Thoracic aorta (tissue), 2 donors: ENCODE measurements at regions not wholly inside any gene's neighbourhood (a gene's known extent, or its start where the extent isn't known, plus 50 kb on each side); places are given as distances from the start of the nearest gene placed in this dataset.

ENCODE experiments used
- ATAC-seq: fragments of 150-250 bp; one replicate; pipeline ENCODE4 v1.8.0; 2017; ENCODE audit warnings: low read depth; ENCODE audit not compliant: insufficient number of reproducible peaks, low FRiP score
- DNase-seq: peaks from one replicate; pipeline ENCODE4 v3.0.0-alpha.2; 2020; ENCODE audit warnings: low spot score
- H3K27ac ChIP-seq, 2 donors: fragments of 200-600 bp; sonication (generic); 1 replicate in 1 of 2; 2 replicates in 1 of 2; pipeline ENCODE4 v1.5.1; 2016; ENCODE audit warnings: mild to moderate bottlenecking in 2 of 2, moderate library complexity in 2 of 2
- H3K27me3 ChIP-seq: fragments of 200-600 bp; sonication (generic); replicated peaks from 2 replicates; pipeline ENCODE4 v1.6.0; 2016; ENCODE audit warnings: mild to moderate bottlenecking; ENCODE audit not compliant: insufficient read depth
- H3K36me3 ChIP-seq: fragments of 200-600 bp; sonication (generic); one replicate; pipeline ENCODE4 v1.5.1; 2016
- H3K4me1 ChIP-seq, 2 donors: fragments of 200-600 bp; sonication (generic); 1 replicate in 1 of 2; 2 replicates in 1 of 2; pipeline versions ENCODE4 v1.5.1 to v1.6.0; 2016; ENCODE audit warnings: low read depth in 2 of 2, mild to moderate bottlenecking in 1 of 2; ENCODE audit not compliant: control insufficient read depth in 1 of 2
- H3K4me3 ChIP-seq: fragments of 200-600 bp; sonication (generic); 2 replicates; pipeline ENCODE4 v1.5.1; 2016; ENCODE audit warnings: mild to moderate bottlenecking
- H3K9me3 ChIP-seq: fragments of 200-600 bp; sonication (generic); 2 replicates; pipeline ENCODE4 v1.5.1; 2016
- CTCF ChIP-seq: fragments of 200-600 bp; sonication (generic); IDR thresholded peaks from one replicate; pipeline ENCODE4 v1.5.1; 2019; ENCODE audit warnings: antibody characterized with exemption

- H3K4me3 ChIP-seq = no peak overlapping the region
- no peak for ATAC-seq
- H3K27ac ChIP-seq = no peak overlapping the region
- H3K27me3 ChIP-seq = no peaks in the 10 kb centered on the region
- H3K36me3 ChIP-seq = no peaks in the 10 kb centered on the region
- H3K4me1 ChIP-seq = no peaks in the 10 kb centered on the region
- TF ChIP-seq CTCF = no peak
- no peaks in the 10 kb centered on the region for H3K9me3 ChIP-seq
- DNase-seq = no peak
Measured at GRCh38 chr9:31839273-31839672, 545.2 kb upstream of the ACO1 start.

GRCh38 chr9:31840702-31841101 is 543.7 kb upstream of the ACO1 start:
- ATAC-seq (no peak), DNase-seq (no peak)
- Histone ChIP-seq H3K4me3 (no peak overlapping the region), H3K9me3 (no peaks in the 10 kb centered on the region), H3K36me3 (no peaks in the 10 kb centered on the region), H3K27me3 (no peaks in the 10 kb centered on the region), H3K4me1 (no peaks in the 10 kb centered on the region), H3K27ac (no peak overlapping the region)
- TF ChIP-seq CTCF = no peak

GRCh38 chr9:31847963-31848362 is 536.5 kb upstream of the ACO1 start:
- no peak for TF ChIP-seq CTCF
- H3K36me3 ChIP-seq = no peaks in the 10 kb centered on the region

GRCh38 chr9:31848505-31849285 is 535.7 kb upstream of the ACO1 start:
- no peak overlapping the region for H3K27ac ChIP-seq
- H3K36me3 ChIP-seq = no peaks in the 10 kb centered on the region
- DNase-seq = no peak
- H3K9me3 ChIP-seq = no peaks in the 10 kb centered on the region
- no peak for ATAC-seq
- H3K4me3 ChIP-seq = no peak overlapping the region
- TF ChIP-seq CTCF = no peak
- no peaks in the 10 kb centered on the region for H3K4me1 ChIP-seq
- H3K27me3 ChIP-seq = no peaks in the 10 kb centered on the region

More at GRCh38 chr9:31847963-31848362, 536.5 kb upstream of the ACO1 start:
- ATAC-seq = no peak
- Histone ChIP-seq H3K9me3 (no peaks in the 10 kb centered on the region), H3K4me1 (no peaks in the 10 kb centered on the region), H3K27me3 (no peaks in the 10 kb centered on the region), H3K27ac (no peak overlapping the region), H3K4me3 (no peak overlapping the region)
- DNase-seq = no peak

- Histone ChIP-seq H3K4me1 (no peaks in the 10 kb centered on the region), H3K4me3 (no peak overlapping the region), H3K27ac (no peak overlapping the region), H3K36me3 (no peaks in the 10 kb centered on the region), H3K27me3 (no peaks in the 10 kb centered on the region), H3K9me3 (no peaks in the 10 kb centered on the region)
- no peak for DNase-seq
- no peak for TF ChIP-seq CTCF
- no peak for ATAC-seq
Measured at GRCh38 chr9:31854187-31854586, 530.3 kb upstream of the ACO1 start.
